HG02610 (cell line): ENCODE measurements at regions not wholly inside any gene's neighbourhood (a gene's known extent, or its start where the extent isn't known, plus 50 kb on each side); places are given as distances from the start of the nearest gene placed in this dataset.
"Not testable (repeated sequence)": the region's sequence is repeated elsewhere in the genome, so short reads cannot be mapped to it uniquely, and the experiment has no call there.

ENCODE experiments used
- ATAC-seq: cut with Tn5 transposase; IDR thresholded peaks from one replicate; pipeline ENCODE4 v1.9.1; 2021; ENCODE audit warnings: mild to moderate bottlenecking, moderate library complexity; ENCODE audit not compliant: unreplicated experiment

DNA sequence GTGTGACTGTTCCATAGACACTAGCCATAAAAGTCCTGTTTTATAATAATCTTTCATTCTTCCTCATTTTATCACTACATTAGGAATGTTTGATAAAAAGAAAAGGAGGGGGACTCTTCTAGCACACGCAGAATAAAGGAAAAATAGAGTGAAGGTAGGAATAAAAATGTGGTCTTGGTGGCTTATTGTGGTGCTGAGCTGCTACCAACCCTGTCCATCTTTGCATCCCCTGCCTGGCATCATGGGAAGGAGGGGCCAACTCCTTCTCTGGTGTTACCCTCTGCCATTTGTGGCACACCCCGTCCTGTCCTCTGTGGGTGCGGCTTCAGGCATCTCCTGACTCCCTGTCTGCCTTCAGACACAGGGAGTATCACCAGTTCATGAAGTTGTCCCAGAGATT is 104.9 kb upstream of the ZNF536 start:
- ATAC-seq, result no peak

DNA sequence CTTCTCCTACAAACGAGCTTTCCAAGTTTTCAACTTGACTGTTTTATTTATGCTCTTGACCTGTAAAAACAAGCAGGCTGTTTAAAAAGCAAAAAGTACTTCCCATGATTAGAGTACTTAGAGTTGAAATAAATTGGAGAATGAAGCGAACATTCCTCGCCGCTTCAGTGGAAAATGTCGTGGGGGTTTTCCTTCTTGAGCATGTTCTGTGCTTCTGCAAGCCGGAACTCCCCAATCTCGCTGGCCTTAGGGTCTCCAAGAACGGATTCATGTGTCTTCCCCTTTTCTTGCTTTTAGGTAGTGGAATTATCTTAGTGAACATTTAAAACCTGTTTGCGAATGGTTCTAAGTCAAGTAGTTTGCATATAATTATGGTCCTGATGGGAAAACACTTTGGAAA is 103.6 kb upstream of the ZNF536 start:
- ATAC-seq, result no peak

- no peak for ATAC-seq
These were observed 102.5 kb upstream of the ZNF536 start for GRCh38 chr19:30269638-30270037.

DNA sequence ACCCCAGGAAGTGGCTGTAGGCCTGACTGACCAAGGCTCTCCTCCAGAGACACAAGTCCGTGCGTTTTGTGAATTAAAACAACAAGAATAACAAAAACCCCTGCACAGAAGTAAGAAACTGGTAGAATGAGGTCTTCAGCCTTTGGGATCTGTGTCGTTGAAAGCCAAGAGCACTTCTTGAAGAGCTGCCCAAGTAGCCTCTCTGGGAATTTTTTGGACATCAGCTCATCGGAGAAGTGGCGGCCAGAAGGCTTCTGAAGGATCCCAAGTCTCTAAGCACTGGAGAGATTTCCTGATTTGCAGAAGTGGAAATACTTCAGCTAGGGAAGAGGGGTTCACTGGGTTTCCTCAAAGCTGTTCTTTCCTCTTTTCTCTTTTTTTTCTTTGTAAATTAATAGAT is 100.4 kb upstream of the ZNF536 start:
- ATAC-seq, result no peak

DNA sequence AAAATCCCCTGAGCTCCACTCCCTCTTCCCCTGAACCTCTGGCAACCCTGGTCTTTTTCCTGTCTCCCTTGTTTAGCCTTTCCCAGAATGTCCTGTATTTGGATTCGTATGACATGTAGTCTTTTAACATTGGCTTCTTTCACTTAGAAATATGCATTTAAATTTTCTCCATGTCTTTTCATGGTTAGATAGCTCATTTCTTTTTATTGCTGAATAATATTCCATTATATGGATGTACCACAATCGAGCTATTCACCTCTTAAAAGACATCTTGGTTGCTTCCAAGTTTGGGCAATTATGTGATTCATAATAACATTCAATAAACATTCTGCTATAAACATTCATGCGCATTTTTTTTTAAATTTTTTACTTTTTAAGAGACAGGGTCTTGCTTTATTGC is 99.6 kb upstream of the ZNF536 start:
- ATAC-seq, result no peak

- ATAC-seq, result no peak
These were observed 99.0 kb upstream of the ZNF536 start for GRCh38 chr19:30273184-30273583.

GRCh38 chr19:30274987-30275386 is 97.2 kb upstream of the ZNF536 start:
- no peak for ATAC-seq

DNA sequence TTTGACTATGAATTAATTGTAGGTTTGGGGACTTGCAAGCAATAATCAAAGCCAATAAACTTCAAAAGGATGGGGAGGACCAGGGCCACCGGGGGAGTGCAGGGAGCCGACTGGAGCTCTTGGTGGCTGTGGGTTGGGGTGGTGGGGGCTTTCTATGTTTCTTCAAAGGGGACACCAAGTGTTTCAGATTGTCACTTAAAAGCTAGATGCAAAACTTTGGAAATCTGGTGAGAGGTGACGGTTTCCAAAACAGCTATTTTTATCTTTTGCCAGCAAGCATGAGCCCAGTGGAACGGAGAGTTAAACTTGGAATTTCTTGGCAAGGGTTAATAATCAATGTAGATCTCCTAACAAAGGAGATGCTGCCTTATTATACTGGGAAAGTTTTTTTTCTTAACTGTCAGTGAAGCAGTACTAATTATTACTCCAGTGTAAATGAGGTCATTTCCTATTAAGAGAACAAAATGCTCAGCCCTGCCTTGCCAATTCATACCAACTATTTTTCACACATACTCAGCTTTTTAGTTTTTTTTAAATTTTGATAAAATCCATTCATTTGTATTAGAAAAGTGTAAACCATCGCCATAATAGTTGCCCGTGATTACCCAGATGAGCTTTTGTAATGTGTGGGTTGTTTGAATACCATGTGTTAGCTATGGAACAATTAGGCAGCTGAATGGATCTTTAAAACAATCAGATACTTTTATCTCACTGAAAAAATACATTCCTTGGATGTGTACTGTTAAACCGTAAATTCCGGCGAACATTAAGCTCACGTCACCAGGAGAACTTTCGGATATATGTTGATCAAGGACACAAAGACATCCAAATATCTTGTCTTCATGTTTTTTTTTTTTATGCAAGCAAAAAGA is 95.9 kb upstream of the ZNF536 start:
- ATAC-seq, result no peak

- no peak for ATAC-seq
These were observed 95.3 kb upstream of the ZNF536 start for GRCh38 chr19:30276883-30277280.

- no peak for ATAC-seq
These were observed 94.0 kb upstream of the ZNF536 start for GRCh38 chr19:30277941-30278881.

- ATAC-seq, result no peak
These were observed 93.3 kb upstream of the ZNF536 start for GRCh38 chr19:30278882-30279254.

DNA sequence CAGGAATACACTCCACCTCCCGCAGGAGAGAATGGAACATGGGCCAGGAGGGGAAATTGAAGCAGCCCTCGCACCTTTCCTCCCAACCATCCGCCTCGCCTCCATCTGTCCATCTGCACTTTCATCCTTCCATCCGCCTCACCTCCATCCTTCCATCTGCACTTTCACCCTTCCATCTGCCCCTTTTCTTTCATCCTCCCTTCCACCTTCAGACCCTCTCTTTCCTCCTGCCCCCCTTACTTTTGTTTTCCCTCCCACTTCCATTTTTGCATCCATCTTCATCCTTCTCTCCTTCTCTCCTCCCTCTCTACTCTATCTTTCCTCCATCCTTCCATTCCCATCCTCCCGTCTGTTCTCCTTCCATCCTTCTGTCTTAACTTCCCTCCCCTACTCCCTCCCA is 92.2 kb upstream of the ZNF536 start:
- ATAC-seq, result no peak

- no peak for ATAC-seq
These were observed 90.3 kb upstream of the ZNF536 start for GRCh38 chr19:30281906-30282305.

- ATAC-seq, result no peak
These were observed 88.6 kb upstream of the ZNF536 start for GRCh38 chr19:30283556-30283955.

- no peak for ATAC-seq
These were observed 88.0 kb upstream of the ZNF536 start for GRCh38 chr19:30284209-30284608.

DNA sequence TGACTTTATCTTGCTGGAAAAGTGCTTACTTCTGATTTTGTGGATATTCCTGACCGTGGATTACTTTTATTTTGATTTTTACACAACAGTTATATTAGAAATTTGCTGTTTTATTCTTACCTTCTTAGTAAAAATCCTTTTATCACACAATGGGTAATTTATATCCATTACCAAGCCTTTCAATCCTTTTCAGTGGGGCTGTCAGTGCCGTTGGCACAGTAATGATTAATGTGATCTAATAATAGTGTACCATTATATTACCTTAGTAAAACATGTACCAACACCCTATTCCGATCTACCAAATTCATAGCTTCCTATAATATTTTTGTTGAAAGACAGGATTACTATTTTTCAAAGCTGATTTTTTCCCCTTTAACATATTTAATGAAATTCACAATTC is 87.3 kb upstream of the ZNF536 start:
- ATAC-seq, result no peak

DNA sequence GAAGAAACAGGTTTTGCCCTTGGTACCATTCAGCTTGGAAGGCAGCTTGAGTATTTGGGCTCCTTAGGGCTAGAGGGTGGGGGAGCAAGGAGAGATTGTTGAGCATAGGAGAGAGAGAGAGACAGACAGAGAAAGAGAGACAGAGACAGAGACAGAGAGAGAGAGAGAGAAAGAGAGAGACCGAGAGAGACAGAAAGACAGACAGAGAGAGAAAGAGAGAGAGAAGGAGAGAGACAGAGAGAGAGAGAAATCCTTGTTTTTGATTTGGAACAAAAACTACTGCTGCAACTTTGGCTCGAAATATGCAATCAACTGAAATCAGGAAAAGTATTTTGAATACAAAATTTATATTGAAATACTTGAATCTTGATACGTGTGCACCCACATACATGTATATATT is 85.8 kb upstream of the ZNF536 start:
- ATAC-seq, result no peak

DNA sequence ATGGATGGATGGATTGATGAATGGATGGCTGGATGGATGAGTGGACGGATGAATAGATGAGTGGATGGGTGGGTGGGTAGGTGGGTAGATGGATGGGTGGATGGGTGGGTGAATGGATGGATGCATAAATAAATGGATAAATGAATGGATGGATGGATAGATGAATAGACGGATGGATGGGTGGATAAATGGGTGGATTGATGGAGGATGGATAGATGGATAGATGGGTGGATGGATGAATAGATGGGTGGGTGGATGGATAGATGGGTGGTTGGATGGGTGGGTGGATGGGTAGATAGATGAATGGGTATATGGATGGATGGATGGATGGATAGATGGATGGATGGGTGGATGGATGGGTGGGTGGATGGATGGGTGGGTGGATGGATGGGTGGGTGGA is 84.9 kb upstream of the ZNF536 start:
- ATAC-seq, result no peak

DNA sequence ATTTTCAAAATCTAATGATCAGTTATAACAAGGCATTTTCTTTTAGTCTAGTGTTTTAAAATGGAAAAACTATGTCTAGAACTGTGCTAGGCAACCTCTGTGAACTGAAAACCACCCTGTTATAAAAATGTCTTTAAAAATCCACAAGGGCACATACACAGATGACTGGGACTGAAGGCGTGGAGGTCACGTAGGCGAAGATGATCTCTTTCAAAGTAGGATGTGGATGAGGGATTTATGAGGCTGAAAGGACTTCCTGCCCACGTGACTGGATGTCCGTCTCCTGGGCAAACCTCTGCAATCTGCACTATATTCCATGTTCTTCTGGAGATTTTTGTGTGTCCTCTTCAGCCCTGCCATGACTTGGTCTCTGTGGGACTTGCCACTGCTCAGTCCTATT is 84.2 kb upstream of the ZNF536 start:
- no peak for ATAC-seq

DNA sequence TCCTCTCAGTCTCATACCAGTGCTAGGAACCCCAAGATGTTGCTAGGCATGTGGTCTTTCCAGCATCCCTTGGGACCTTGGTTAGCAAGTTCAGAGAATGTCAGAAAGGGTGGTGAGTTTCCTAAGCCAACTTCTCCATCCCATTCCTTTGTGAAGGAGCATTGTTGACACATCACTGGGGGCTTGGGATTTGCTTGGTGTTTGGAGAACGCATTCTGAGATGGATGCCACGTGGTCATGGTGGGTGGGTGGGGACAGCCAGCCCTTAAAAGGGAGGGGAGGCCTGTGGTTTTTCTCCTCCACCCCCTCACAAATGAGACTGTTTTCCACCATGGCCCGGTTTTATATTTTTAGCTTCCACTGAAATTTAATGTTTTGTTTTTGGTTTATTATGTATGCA is 83.3 kb upstream of the ZNF536 start:
- ATAC-seq, result no peak

DNA sequence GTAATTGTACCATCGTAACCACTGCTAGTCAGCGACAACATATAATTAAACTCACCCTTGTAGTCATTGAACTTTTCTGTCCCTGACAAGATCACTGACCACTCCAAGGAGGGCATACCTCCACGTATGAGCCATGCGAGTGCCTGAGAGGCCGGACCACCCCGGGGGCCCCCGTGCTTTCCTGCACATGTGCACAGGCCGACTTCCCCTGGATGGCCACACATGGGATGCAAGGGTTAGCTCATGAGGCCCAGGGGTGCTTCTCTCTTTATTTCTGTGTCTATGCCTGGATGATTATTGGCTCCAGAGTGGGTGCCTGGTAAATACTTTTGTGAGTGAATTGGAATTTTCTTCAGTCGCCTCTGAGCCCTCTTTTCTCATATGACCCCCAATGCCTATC is 82.8 kb upstream of the ZNF536 start:
- no peak for ATAC-seq

- ATAC-seq, result not testable (repeated sequence)
These were observed 81.4 kb upstream of the ZNF536 start for GRCh38 chr19:30290805-30291204.
